HG03108 (cell line): ENCODE measurements at regions not wholly inside any gene's neighbourhood (a gene's known extent, or its start where the extent isn't known, plus 50 kb on each side); places are given as distances from the start of the nearest gene placed in this dataset.
"Not testable (repeated sequence)": the region's sequence is repeated elsewhere in the genome, so short reads cannot be mapped to it uniquely, and the experiment has no call there.

Experiments used
- ATAC-seq: cut with Tn5 transposase; IDR thresholded peaks from one replicate; pipeline ENCODE4 v1.9.1; 2021; ENCODE audit warnings: moderate library complexity; ENCODE audit not compliant: unreplicated experiment

DNA sequence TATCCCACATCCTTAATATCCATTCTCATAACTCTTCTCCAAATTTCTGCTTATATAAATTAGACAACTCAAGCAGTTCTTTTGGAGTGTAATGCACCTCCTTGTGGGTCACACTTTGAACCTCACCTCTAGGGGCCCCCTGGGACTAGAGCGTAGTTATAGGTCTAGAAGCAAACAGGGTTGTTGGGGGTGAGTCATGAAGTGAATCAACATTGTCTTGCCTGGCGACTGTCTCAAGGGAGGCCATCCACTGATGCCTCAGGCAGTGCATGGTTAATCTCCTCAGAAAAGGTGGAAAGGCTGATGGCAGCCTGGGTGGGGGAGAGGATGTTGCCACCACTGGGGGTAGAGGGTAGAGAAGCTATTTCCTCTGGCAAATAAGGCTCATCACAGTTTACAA lies 129.1 kb downstream of the TNFRSF21 start:
- no peak for ATAC-seq

GRCh38 chr6:47179286-47179685 lies 130.4 kb downstream of the TNFRSF21 start:
- ATAC-seq = no peak

DNA sequence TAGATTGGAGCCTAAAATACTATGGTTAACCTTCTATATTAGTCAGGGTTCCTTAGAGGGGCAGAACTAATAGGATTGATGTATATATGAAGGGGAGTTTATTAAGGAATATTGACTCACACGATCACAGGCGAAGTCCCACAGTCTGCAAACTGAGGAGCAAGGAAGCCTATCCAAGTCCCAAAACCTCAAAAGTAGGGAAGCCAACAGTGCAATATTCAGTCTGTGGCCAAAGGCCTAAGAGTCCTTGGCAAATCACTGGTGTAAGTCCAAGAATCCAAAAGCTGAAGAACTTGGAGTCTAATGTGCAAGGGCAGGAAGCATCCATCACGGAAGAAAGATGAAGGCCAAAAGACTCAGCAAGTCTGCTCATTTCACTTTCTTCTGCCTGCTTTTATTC lies 133.5 kb upstream of the ADGRF1 start:
- no peak for ATAC-seq

DNA sequence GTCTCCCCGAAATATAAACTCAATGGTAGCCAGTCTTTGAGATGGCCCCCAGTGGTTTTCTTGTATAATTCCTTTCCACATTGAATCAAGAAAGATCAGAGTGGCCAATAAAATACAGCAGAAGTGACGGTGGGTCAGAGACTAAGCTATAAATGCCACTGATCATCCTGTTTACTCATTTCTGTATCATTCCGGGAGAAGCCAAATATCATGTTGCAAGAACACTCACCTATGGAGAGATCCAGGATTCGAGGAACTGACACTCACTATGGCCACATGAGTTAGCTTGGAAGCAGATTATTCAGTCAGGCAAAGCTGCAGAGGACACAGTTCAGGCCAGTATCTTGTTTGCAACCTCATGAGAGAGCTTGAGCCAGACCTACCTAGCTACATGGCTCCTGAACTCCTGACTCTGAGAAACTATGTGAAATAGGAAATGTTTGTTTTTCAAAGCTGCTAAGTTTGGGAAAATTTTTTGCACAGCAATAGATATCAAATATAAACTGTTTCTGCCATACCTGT lies 132.4 kb upstream of the ADGRF1 start:
- no peak for ATAC-seq

GRCh38 chr6:47174063-47174462 lies 131.9 kb upstream of the ADGRF1 start:
- not testable (repeated sequence) for ATAC-seq

DNA sequence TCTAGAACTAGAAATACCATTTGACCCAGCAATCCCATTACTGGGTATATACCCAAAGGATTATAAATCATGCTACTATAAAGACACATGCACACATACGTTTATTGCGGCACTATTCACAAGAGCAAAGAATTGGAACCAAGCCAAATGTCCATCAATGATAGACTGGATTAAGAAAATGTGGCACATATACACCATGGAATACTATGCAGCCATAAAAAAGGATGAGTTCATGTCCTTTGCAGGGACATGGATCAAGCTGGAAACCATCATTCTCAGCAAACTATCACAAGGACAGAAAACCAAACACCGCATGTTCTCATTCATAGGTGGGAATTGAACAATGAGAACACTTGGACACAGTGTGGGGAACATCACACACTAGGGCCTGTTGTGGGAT lies 131.0 kb upstream of the ADGRF1 start:
- ATAC-seq = not testable (repeated sequence)

DNA sequence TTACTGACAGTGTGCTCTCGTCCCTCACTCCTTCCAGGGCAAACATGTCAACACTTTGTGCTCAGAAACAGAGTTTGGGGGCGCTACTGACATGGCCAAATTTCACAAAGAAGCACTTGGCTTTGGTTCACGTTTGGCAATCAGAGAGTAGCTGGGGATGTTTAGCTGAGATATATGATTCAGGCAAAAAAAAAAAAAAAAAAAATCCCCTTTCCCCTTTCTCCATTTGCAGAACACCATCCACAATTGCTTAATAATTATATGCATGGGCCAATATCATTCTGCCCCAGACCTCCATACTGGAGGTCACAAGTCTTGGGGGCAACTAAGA lies 128.4 kb upstream of the ADGRF1 start:
- ATAC-seq = no peak

DNA sequence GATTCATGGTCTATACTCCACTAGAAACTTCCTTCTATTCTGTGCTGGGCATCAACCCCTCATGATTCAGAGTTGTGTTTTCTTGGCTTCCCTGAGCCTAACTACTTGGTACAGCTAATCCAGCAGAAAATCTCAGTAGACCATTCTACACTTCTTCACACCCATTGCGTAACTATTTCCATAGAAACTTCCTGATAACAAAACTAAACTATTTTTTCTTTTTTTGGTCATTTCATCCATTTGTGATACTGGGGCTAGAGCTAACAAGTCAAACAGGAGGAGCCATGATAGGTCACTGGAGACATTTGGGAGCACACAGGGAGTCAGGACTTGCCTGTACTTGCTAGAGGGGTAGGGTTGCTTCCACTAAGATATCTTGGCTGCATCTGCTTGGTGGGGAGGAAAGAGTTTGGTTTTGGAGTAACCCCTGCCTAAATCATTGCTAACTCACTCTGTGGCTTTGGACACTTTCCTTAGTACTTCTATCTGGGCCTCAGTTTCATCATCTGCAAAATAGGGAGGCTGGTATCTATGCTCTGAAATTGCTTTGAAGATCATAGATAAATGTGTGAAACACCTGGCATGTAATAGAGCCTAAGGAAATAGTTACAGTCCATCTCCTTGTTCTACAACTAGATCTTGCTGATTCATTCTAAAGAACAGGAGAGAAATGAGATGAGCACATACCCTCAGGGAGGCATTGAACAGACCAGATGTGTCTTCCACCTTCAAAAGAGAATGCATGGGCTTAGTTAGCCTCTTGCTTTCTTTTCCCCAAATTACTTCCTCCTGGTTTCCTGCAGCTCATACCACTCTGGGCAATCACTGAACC lies 127.9 kb upstream of the ADGRF1 start:
- no peak for ATAC-seq

GRCh38 chr6:47168180-47168579 lies 126.0 kb upstream of the ADGRF1 start:
- no peak for ATAC-seq

- peak; percentile 91 for ATAC-seq
These were observed 123.8 kb upstream of the ADGRF1 start for GRCh38 chr6:47165918-47166317.

DNA sequence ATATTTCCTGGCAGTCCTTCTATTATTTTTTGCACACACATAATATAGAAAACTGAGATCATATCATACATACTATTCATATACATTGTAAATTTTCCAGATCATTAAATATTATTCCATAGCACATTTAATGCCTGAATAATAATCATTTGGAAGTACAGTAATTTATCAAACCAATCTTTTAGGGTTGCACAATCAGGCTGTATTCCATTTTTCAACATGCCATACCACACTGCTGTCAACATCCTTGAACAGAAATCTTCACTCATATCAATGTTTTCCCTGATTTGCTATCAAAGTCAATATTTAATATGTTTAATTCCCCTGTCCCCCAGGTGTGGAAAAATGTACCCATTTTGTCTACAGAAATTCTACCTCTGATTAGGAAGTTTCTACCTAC lies 122.7 kb upstream of the ADGRF1 start:
- no peak for ATAC-seq

DNA sequence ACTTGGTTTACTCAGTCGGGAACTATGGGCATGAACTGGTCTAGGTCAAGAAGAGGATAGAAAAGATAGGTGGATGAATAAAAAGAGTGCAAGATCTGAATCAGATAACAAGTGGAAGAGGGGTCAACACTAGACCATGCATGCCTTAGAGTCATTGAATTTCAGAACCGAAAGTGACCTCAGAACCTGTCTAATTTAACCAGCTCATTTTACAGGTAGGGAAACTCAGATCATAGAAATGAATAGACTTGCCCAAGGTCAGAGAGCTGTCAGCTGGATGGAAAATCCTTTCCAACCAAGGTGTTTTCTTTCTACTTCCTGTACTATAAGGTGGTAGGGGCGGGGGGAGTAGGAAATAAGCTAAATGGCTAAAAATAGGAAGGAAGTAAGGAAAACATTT lies 121.4 kb upstream of the ADGRF1 start:
- no peak for ATAC-seq

DNA sequence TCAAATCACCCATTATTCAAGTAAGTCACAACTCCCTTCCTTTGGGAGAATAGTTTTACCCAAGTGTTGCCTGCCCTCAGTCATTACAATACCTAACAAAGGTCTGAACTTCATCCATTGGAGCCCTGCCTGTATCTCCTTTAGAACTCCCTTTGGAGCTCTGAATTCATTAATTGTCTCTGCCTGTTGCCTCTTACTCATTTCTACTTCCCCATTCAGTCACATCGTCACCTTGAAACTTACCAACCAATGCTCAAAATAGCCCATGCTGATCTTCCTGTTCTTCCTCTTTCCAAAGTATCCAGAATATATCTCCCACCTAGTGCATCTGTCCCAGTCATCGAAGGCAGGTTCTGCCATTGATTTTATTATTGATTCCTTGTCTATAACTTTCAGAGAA lies 120.7 kb upstream of the ADGRF1 start:
- ATAC-seq = no peak

- ATAC-seq = no peak
These were observed 120.1 kb upstream of the ADGRF1 start for GRCh38 chr6:47162231-47162630.

DNA sequence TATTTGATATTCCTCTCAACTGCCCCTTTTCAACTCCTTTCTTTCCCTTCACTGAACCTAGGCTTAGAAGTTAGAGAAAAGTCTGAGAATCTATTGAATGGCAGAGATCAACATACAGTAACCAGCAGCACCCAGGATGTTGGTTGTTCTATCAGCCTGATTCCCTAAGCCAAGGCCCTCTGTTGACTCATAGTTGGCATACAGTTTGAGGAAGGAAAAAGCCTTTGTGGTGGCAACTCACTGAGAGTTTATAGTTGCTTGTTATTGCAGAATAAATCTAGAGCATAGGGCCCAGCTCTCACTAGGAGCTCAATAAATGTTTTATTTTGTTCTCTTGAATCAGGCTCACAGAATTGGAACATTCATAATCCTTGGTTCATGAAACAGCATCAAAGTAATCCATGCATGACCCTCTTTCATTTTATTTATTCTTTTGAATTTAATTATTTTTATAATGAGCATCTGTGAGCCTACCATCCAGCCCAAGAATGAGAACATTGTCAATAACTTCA lies 119.1 kb upstream of the ADGRF1 start:
- ATAC-seq = no peak

- ATAC-seq = no peak
These were observed 118.6 kb upstream of the ADGRF1 start for GRCh38 chr6:47160702-47161101.

GRCh38 chr6:47159763-47160162 lies 117.6 kb upstream of the ADGRF1 start:
- no peak for ATAC-seq

DNA sequence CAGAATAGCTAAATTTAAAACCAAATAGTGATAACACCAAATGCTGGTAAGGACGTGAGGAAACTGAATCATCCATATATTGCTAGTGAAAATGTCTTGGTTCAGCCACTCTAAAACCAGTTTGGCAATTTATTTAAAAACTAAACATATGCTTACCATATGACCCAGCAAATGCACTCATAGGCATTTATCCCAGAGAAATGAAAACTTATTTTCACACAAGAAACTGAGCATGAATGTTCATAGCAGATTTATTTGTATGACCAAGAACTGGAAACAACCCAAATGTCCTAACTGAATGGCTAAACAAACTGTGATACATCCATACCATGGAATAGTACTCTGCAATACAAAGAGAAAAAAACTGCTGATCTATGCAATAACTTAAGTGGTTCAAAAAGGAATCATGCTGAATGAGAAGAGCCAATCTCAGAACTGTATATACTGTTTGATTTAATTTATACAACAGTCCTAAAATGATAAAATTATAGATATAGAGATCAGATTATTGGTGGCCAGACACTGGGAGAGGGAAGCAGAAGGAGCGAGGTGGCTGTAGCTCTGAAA lies 115.6 kb upstream of the ADGRF1 start:
- no peak for ATAC-seq

DNA sequence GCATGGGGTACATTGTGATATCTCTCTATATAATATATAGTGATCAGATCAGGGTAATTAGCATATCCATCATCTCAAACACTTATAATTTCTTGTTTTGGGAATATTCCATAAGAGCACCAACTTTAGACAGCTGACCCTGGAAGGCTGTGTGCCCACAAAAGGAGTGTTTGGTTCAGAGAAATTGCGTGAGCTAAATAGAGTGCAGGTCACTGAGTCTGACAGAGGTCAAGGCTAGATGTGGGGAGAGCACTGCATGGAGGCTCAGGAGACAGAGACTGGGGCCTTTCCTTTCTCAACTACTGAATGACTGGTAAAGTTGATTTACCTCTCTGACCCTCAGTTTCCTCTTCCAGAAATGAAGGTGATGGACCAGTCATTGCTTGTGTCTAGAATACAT lies 114.9 kb upstream of the ADGRF1 start:
- ATAC-seq = no peak

GRCh38 chr6:47156196-47156595 lies 114.1 kb upstream of the ADGRF1 start:
- ATAC-seq = no peak

- no peak for ATAC-seq
These were observed 111.2 kb upstream of the ADGRF1 start for GRCh38 chr6:47153404-47153755.

- no peak for ATAC-seq
These were observed 110.7 kb upstream of the ADGRF1 start for GRCh38 chr6:47152666-47153403.
